Omental fat pad (tissue), 3 donors: ENCODE measurements at regions not wholly inside any gene's neighbourhood (a gene's known extent, or its start where the extent isn't known, plus 50 kb on each side); places are given as distances from the start of the nearest gene placed in this dataset.

Source experiments
- ATAC-seq: fragments of 150-250 bp; one replicate; pipeline ENCODE4 v1.9.1; 2016; ENCODE audit warnings: mild to moderate bottlenecking, moderate library complexity; ENCODE audit not compliant: low FRiP score
- DNase-seq: peaks from one replicate; pipeline ENCODE4 v3.0.0-alpha.2; 2019; ENCODE audit warnings: low spot score
- CTCF ChIP-seq, 3 donors: fragments of 450-650 bp; IDR thresholded peaks; one replicate each; pipeline ENCODE4 v1.5.1; 2016 to 2017; ENCODE audit warnings: antibody characterized with exemption in 3 of 3, mild to moderate bottlenecking in 3 of 3, moderate library complexity in 2 of 3

- no peak for ATAC-seq
- no peak for DNase-seq
- no peak for TF ChIP-seq CTCF (IDR thresholded peaks at IDR 0.05)
Observed at GRCh38 chr5:36364473-36364872, 62.8 kb upstream of the RANBP3L start.

GRCh38 chr5:36365896-36366295, 64.2 kb upstream of the RANBP3L start:
- ATAC-seq, result no peak
- no peak for TF ChIP-seq CTCF (IDR thresholded peaks at IDR 0.05)
- DNase-seq, result no peak

GRCh38 chr5:36366883-36367282, 65.2 kb upstream of the RANBP3L start:
- no peak for DNase-seq
- no peak for TF ChIP-seq CTCF (IDR thresholded peaks at IDR 0.05)
- no peak for ATAC-seq

- no peak for TF ChIP-seq CTCF (IDR thresholded peaks at IDR 0.05)
- ATAC-seq (no peak), DNase-seq (no peak)
Observed at GRCh38 chr5:36367524-36367923, 65.8 kb upstream of the RANBP3L start.

- no peak for DNase-seq
- no peak for TF ChIP-seq CTCF (IDR thresholded peaks at IDR 0.05)
- no peak for ATAC-seq
Observed at GRCh38 chr5:36369219-36369690, 67.6 kb upstream of the RANBP3L start.

- DNase-seq, result no peak
- no peak for ATAC-seq
Observed at GRCh38 chr5:36370073-36370472, 68.4 kb upstream of the RANBP3L start.

More at GRCh38 chr5:36370073-36370472, 68.4 kb upstream of the RANBP3L start:
- TF ChIP-seq CTCF (IDR thresholded peaks at IDR 0.05), result no peak
